Activated naive CD4-positive, alpha-beta T cell treated with anti-CD3 and anti-CD28 coated beads for 36 hours (primary cell): ENCODE measurements at regions not wholly inside any gene's neighbourhood (a gene's known extent, or its start where the extent isn't known, plus 50 kb on each side); places are given as distances from the start of the nearest gene placed in this dataset.
"Not testable (repeated sequence)": the region's sequence is repeated elsewhere in the genome, so short reads cannot be mapped to it uniquely, and the experiment has no call there.

Experiments used
- CTCF ChIA-PET: fragments of 350-600 bp; sonication (Branson Sonifier 250); formaldehyde crosslinking; loops from one replicate; lab custom pipeline; 2021; ENCODE audit warnings: antibody characterized with exemption; lab: Charles Lee
- DNase-seq: peaks from one replicate; pipeline ENCODE4 v3.0.0-alpha.2; 2020
- H3K27ac Mint-ChIP-seq: one replicate; pipeline ENCODE4 v1.8.0; 2021; ENCODE audit warnings: mild to moderate bottlenecking, mixed read lengths
- H3K27me3 Mint-ChIP-seq: one replicate; pipeline ENCODE4 v1.8.0; 2021; ENCODE audit warnings: low read depth, mixed read lengths
- H3K36me3 Mint-ChIP-seq: one replicate; pipeline ENCODE4 v1.8.0; 2021; ENCODE audit warnings: low read depth, mixed read lengths
- H3K4me1 Mint-ChIP-seq: one replicate; pipeline ENCODE4 v1.8.0; 2021; ENCODE audit warnings: low read depth, mixed read lengths
- H3K4me3 Mint-ChIP-seq: one replicate; pipeline ENCODE4 v1.8.0; 2021; ENCODE audit warnings: mild to moderate bottlenecking, moderate library complexity, mixed read lengths
- H3K9me3 Mint-ChIP-seq: one replicate; pipeline ENCODE4 v1.8.0; 2021; ENCODE audit warnings: mixed read lengths
- intact Hi-C: fragments of 100-400 bp; cut with micrococcal nuclease; formaldehyde crosslinking; loops from one replicate; pipeline ENCODE4 v1.15.1; 2023

- no peak overlapping the region for H3K27ac Mint-ChIP-seq
- intact Hi-C loops = no loop called here
- H3K36me3 Mint-ChIP-seq = no peaks in the 10 kb centered on the region
- no peak overlapping the region for H3K4me3 Mint-ChIP-seq
- no peaks in the 10 kb centered on the region for H3K9me3 Mint-ChIP-seq
- CTCF ChIA-PET = interaction anchor here (0.7 to 2.8 kb wide), 3 partner anchors 39 to 82 kb away, joined by 4 to 16 read pairs (median 4); no protein-coding TSS in a partner anchor
- H3K27me3 Mint-ChIP-seq = no peaks in the 10 kb centered on the region
- no peaks in the 10 kb centered on the region for H3K4me1 Mint-ChIP-seq
- no peak for DNase-seq
These were observed 85.3 kb upstream of the GSE1 start for GRCh38 chr16:85527767-85528297.

- intact Hi-C loops = loop anchor here (1.0 kb wide), 1 partner anchor 82 kb away; no protein-coding TSS in a partner anchor
- H3K36me3 Mint-ChIP-seq = no peaks in the 10 kb centered on the region
- peak overlapping the region; percentile 30 for H3K27ac Mint-ChIP-seq
- CTCF ChIA-PET = interaction anchor here (0.6 to 2.8 kb wide), 13 partner anchors 24 to 653 kb away, joined by 3 to 16 read pairs (median 4); partner anchors contain the start of gene GSE1
- H3K9me3 Mint-ChIP-seq = no peaks in the 10 kb centered on the region
- H3K4me3 Mint-ChIP-seq = no peak overlapping the region
- peak; percentile 31 for DNase-seq
- no peaks in the 10 kb centered on the region for H3K4me1 Mint-ChIP-seq
- no peaks in the 10 kb centered on the region for H3K27me3 Mint-ChIP-seq
These were observed 84.4 kb upstream of the GSE1 start for GRCh38 chr16:85528528-85529387.

GRCh38 chr16:85529489-85530369, 83.4 kb upstream of the GSE1 start:
- CTCF ChIA-PET = interaction anchor here (0.6 to 2.8 kb wide), 11 partner anchors 23 to 654 kb away, joined by 3 to 16 read pairs (median 4); no protein-coding TSS in a partner anchor
- H3K9me3 Mint-ChIP-seq = no peaks in the 10 kb centered on the region
- intact Hi-C loops = loop anchor here (1.0 kb wide), 1 partner anchor 81 kb away; no protein-coding TSS in a partner anchor
- H3K4me3 Mint-ChIP-seq = no peak overlapping the region
- H3K36me3 Mint-ChIP-seq = no peaks in the 10 kb centered on the region
- no peaks in the 10 kb centered on the region for H3K27me3 Mint-ChIP-seq
- no peak overlapping the region for H3K27ac Mint-ChIP-seq
- no peak for DNase-seq
- no peaks in the 10 kb centered on the region for H3K4me1 Mint-ChIP-seq

DNA sequence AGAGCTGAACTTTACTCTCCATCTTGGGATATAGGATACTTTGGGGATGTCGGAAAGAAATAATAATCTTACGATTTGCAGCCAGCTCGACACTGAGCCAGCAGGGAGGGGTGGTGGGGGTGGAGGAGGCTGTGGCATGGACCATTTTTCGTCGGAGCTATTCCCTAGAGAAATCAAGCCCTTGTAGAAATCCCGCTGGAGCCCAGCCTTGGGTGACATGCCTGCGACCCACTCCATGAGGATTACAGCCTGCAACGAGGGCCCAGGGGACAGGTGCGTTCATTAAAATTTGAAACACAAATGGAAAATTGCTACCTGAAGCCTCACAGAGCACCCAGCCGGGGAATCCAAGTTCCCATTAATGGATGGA, 82.8 kb upstream of the GSE1 start:
- Mint-ChIP-seq H3K27me3 (no peaks in the 10 kb centered on the region), H3K27ac (no peak overlapping the region), H3K4me3 (no peak overlapping the region), H3K4me1 (no peaks in the 10 kb centered on the region), H3K36me3 (no peaks in the 10 kb centered on the region), H3K9me3 (no peaks in the 10 kb centered on the region)
- intact Hi-C loops = no loop called here
- CTCF ChIA-PET = interaction anchor here (1.6 kb wide), 1 partner anchor 86 kb away, joined by 7 read pairs; no protein-coding TSS in a partner anchor
- DNase-seq = no peak

DNA sequence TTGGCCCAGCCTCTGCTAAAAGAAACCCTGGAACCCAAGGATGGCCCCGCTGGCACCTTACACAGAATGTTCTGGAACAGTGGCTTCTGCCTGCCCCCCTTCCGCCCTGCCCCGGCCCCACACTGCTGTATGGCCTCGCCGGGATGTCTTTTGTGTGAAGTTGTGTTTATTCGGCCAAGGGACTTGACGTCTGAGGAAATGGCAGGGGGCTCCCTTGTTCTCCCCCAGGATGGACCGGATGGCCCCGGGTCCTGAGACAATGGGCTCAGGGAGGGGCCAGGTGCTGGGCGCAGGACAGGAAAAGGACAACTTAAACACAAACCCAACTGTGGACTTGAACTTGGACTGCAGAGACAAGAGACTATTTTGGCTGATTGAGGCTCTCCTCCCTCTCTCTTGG, 81.6 kb upstream of the GSE1 start:
- intact Hi-C loops = no loop called here
- H3K27me3 Mint-ChIP-seq = no peaks in the 10 kb centered on the region

DNA sequence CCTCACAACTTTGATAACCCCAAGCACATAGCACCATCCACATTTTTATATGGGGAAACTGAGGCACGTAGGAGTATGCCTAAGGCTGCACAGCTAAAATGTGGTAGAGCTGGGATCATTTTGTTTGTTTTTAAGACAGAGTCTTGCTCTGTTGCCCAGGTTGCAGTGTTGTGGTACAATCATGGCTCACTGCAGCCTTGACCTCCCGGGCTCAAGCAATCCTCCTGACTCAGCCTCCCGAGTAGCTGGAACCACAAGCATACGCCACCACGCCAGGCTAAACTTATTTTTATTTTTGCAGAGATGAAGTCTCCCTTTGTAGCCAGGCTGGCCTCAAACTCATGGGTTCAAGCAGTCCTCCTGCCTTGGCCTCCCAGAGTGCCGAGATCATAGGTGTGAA, 81.0 kb upstream of the GSE1 start:
- no peak for DNase-seq
- no peaks in the 10 kb centered on the region for H3K27me3 Mint-ChIP-seq
- H3K4me3 Mint-ChIP-seq = no peak overlapping the region
- CTCF ChIA-PET = interaction anchor here (1.0 kb wide), 1 partner anchor 79 kb away, joined by 3 read pairs; no protein-coding TSS in a partner anchor
- H3K9me3 Mint-ChIP-seq = no peaks in the 10 kb centered on the region
- no peaks in the 10 kb centered on the region for H3K4me1 Mint-ChIP-seq
- intact Hi-C loops = no loop called here
- H3K36me3 Mint-ChIP-seq = no peaks in the 10 kb centered on the region
- no peak overlapping the region for H3K27ac Mint-ChIP-seq

More for the DNA sequence above, 81.6 kb upstream of the GSE1 start:
- CTCF ChIA-PET = interaction anchor here (1.0 kb wide), 1 partner anchor 79 kb away, joined by 3 read pairs; no protein-coding TSS in a partner anchor
- no peak overlapping the region for H3K4me3 Mint-ChIP-seq
- no peak overlapping the region for H3K27ac Mint-ChIP-seq
- DNase-seq = no peak
- no peaks in the 10 kb centered on the region for H3K4me1 Mint-ChIP-seq
- no peaks in the 10 kb centered on the region for H3K9me3 Mint-ChIP-seq
- no peaks in the 10 kb centered on the region for H3K36me3 Mint-ChIP-seq

GRCh38 chr16:85533593-85533992, 79.5 kb upstream of the GSE1 start:
- H3K4me1 Mint-ChIP-seq, intact Hi-C loops, H3K27me3 Mint-ChIP-seq, H3K36me3 Mint-ChIP-seq, DNase-seq, H3K4me3 Mint-ChIP-seq, H3K27ac Mint-ChIP-seq, H3K9me3 Mint-ChIP-seq, CTCF ChIA-PET: not testable (repeated sequence)

GRCh38 chr16:85534536-85535351, 78.4 kb upstream of the GSE1 start:
- Mint-ChIP-seq H3K9me3 (peaks cover 4% of the 10 kb centered on the region), H3K36me3 (no peaks in the 10 kb centered on the region), H3K27ac (no peak overlapping the region), H3K4me1 (no peaks in the 10 kb centered on the region), H3K27me3 (no peaks in the 10 kb centered on the region), H3K4me3 (no peak overlapping the region)
- no peak for DNase-seq
- CTCF ChIA-PET = interaction anchor here (0.6 kb wide), 2 partner anchors 79 to 856 kb away, joined by 3 to 5 read pairs; partner anchors contain the start of gene GSE1
- intact Hi-C loops = no loop called here

DNA sequence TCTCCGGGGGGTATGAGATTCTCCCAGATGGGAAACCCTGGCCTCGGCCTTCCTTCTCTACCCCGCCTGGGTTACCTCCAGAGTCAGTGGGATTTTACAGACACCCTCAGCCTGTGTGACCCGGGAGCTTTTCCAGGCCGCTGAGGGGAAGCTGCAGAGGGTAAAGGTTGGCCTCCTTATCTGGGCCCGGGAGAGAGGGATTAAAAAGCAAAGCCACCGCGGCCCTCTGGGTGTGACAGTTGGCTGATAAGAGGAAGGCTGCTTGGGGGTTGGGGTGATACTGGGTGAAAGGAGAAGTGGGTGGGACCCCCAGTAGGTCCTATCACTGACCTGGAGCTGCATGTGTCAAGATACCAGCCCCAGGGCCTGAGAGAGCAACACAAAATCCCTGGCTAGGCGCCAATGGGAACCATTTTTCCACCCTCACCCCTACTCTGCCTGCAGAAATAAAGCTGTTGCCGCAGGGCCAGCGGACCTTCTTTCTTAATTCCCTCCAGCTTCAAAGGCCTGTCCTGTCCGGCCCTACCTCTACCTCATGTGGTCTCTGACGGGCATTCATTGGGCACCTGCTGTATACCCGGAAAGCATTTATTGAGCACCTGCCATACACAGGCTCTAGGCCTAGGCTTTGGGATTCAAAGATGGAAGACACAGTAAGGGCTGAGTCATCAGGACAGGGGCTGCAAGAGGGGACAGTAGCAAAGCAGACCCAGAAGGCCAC, 77.6 kb upstream of the GSE1 start:
- H3K4me3 Mint-ChIP-seq = no peak overlapping the region
- intact Hi-C loops = no loop called here
- H3K9me3 Mint-ChIP-seq = peaks cover 8% of the 10 kb centered on the region
- H3K27ac Mint-ChIP-seq = no peak overlapping the region
- H3K4me1 Mint-ChIP-seq = no peaks in the 10 kb centered on the region
- no peaks in the 10 kb centered on the region for H3K27me3 Mint-ChIP-seq
- no peaks in the 10 kb centered on the region for H3K36me3 Mint-ChIP-seq
- CTCF ChIA-PET = interaction anchor here (0.6 to 1.1 kb wide), 2 partner anchors 18 to 78 kb away, joined by 3 read pairs; partner anchors contain the start of gene GSE1
- DNase-seq = no peak

GRCh38 chr16:85536073-85536410, 77.1 kb upstream of the GSE1 start:
- Mint-ChIP-seq H3K36me3 (no peaks in the 10 kb centered on the region), H3K27ac (no peak overlapping the region)
- CTCF ChIA-PET = interaction anchor here (1.1 kb wide), 1 partner anchor 18 kb away, joined by 3 read pairs; no protein-coding TSS in a partner anchor

More at GRCh38 chr16:85536073-85536410, 77.1 kb upstream of the GSE1 start:
- no peak for DNase-seq
- Mint-ChIP-seq H3K4me1 (no peaks in the 10 kb centered on the region), H3K4me3 (no peak overlapping the region), H3K27me3 (no peaks in the 10 kb centered on the region), H3K9me3 (peaks cover 8% of the 10 kb centered on the region)
- intact Hi-C loops = no loop called here
